D721Med (cell line): ENCODE measurements at regions not wholly inside any gene's neighbourhood (a gene's known extent, or its start where the extent isn't known, plus 50 kb on each side); places are given as distances from the start of the nearest gene placed in this dataset.
"Not testable (repeated sequence)": the region's sequence is repeated elsewhere in the genome, so short reads cannot be mapped to it uniquely, and the experiment has no call there.

Source experiments
- DNase-seq: peaks from one replicate; pipeline ENCODE4 v3.0.0; 2011; ENCODE audit warnings: low spot score; ENCODE audit not compliant: insufficient read length
- FAIRE-seq: peaks from 2 replicates; lab custom pipeline; 2011; peaks lifted over from hg19 to GRCh38; lab: Jason Lieb, UNC
- TF ChIP-seq, protein P1 (sequence below): IDR thresholded peaks from 2 replicates; pipeline ENCODE4 v1.5.1; 2012; ENCODE audit warnings: mild to moderate bottlenecking, control low read depth; ENCODE audit not compliant: insufficient read depth; ENCODE audit errors: missing control alignments

DNA sequence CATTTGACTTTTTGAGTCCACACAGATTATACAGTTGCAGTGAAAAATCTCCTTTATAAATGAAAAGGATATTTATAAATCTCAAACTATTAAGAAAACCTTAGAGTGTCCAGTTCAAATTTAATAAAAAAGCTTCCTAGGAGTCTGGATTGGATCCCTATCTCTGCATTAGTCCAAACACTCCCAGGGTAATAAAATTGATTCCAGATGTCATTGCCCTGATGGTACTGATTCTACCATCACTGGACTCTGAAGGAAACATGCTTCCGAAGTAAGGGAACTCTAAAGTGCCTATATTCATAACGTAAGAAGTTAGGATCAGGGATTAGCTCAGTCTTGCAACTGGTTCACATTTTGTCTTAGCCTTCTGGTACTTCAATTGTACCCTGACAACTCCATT is 1325.1 kb upstream of the MAP3K7 start:
- TF ChIP-seq, protein P1, sequence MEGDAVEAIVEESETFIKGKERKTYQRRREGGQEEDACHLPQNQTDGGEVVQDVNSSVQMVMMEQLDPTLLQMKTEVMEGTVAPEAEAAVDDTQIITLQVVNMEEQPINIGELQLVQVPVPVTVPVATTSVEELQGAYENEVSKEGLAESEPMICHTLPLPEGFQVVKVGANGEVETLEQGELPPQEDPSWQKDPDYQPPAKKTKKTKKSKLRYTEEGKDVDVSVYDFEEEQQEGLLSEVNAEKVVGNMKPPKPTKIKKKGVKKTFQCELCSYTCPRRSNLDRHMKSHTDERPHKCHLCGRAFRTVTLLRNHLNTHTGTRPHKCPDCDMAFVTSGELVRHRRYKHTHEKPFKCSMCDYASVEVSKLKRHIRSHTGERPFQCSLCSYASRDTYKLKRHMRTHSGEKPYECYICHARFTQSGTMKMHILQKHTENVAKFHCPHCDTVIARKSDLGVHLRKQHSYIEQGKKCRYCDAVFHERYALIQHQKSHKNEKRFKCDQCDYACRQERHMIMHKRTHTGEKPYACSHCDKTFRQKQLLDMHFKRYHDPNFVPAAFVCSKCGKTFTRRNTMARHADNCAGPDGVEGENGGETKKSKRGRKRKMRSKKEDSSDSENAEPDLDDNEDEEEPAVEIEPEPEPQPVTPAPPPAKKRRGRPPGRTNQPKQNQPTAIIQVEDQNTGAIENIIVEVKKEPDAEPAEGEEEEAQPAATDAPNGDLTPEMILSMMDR, result no peak
- FAIRE-seq, result no peak
- no peak for DNase-seq

DNA sequence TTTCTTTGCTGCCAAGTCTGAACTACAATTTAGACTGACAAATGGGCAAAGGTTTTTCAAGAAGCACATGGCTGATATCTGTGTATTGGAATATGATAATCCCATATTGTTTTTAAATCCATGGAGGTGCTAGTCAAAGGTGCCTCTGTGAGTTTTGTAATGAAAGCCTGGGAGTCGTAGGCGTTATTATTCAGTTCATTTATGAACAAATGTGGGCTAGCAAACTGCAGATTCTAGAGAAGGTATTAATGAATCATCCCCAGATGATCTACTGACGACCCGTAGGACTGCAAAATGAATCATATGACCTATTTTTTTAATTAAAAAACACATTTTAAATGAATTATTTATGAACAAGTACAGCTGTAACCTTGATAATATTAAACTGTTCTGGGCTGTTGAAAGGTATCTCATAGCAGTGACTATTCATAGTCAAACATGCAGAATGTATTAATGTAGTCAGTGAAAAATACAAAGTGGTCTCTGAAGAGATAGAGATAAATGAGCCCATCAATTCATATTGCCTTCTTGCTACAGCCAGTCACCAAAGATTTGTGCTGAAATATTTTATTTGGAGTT is 1317.8 kb upstream of the MAP3K7 start:
- TF ChIP-seq, protein P1, result no peak
- FAIRE-seq (no peak), DNase-seq (no peak)

DNA sequence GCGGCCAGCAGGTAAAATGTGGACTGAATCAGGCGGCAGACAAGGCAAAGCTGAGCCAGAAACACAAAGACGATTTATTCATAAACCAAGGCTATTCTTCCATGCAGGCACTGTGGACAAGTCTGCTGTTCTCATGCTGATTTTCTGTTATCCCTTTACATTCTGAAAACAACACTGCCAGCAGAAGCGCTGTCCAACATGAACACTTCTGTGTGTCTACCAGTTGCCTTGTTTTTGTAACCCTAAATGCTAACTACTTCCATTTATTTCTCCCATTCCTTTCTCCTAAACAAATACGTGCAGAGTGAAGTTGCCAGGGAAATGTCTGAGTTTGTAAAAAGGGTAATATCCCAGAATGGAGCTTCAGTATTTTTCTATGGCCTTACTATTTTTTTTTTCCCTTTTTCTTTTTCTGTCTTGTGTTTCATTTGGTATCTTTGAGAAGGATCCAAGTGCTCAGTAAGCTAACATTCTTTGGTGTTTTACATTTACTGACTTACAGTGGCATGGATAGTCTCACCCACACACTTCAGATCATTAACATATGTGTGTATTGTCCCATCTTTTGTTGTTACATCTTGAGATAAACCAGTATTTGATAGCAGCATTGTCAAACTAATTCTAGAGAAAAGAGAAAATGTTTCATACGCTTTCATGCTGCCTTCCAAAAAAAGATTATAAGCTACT is 1308.9 kb upstream of the MAP3K7 start:
- DNase-seq (no peak), FAIRE-seq (no peak)

DNA sequence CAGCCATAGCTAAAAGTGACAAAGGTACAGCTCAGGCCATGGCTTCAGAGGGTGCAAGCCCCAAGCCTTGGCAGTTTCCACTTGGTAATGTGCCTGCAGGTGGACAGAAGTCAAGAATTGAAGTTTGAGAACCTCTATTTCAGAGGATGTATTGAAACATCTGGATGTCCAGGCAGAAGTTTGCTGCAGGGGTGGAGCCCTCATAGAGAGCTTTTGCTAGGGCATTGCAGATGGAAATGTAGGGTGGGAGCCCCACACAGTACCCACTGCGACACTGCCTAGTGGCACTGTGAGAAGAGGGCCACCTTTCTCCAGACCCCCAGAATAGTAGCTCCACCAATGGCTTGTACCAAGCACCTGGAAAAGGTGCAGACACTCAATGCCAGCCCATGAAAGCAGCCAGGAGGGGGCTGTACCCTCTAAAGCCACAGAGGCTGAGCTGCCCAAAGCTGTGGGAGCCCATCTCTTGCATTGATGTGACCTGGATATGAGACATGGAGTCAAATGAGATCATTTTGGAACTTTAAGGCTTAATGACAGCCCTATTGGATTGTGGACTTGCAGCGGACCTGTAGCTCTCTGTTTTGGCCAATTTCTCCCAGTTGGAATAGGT is 1299.4 kb upstream of the MAP3K7 start:
- DNase-seq (no peak), FAIRE-seq (no peak)
- TF ChIP-seq, protein P1, result no peak

More for the DNA sequence above, 1308.9 kb upstream of the MAP3K7 start:
- TF ChIP-seq, protein P1, result no peak

DNA sequence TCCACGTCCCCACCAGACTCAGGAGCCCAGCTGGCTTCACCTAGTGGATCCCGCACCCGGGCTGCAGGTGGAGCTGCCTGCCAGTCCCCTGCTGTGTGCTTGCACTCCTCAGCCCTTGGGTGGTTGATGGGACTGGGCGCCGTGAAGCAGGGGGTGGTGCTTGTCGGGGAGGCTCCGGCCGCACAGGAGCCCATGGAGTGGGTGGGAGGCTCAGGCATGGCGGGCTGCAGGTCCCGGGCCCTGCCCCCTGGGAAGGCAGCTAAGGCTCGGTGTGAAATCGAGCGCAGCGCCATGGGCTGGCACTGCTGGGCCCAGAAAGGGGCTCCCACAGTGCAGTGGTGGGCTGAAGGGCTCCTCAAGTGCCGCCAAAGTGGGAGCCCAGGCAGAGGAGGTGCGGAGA is 1294.9 kb upstream of the MAP3K7 start:
- not testable (repeated sequence) for DNase-seq, FAIRE-seq

DNA sequence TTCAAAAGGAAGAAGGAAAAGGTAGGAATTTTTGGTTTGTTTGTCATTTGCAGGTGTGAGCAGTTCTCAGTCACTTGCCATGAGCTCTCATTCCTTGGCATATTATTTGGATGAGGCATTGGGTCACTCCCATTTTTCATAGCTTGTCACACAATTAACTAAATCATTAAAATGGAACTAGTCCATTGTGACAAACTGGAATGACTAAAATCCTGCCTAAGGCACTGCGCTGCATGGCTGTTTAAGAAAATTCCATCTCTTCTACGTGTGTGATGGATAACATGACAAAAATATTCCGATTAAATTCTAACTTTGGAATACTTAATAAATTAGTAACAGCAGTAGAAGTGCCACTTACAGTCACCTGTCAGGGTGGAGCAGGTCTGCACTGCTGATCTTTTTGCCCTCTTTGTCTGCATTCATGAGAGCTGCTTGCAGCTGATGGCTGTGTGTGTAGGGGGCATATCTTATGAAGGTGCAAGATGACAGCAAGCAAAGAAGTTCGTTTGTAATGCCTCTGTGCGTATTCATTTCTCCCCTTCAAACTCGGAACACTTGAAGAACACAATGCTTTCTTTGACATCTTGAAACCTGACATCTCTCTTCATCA is 1292.6 kb upstream of the MAP3K7 start:
- TF ChIP-seq, protein P1, result no peak
- DNase-seq, result no peak
- FAIRE-seq, result no peak

DNA sequence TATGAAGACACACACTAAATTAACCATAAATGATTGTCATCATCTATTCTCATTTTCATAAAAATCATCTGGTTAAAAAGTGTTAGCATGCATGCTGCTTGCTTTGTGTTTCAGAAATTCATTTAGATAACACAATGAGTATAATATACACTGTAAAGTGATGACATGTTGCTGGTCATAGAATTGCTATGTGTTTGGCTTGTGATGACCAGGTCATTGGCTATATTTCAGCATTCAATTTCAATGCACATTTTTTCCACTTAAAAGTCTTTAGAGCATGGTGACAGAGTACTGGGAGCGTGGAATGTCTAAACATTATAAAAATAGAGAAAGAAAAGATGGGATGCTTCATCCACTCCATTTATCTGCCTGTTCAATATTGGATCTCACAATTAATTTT is 1291.1 kb upstream of the MAP3K7 start:
- no peak for DNase-seq
- FAIRE-seq, result no peak
- TF ChIP-seq, protein P1, result no peak
